Thyroid gland (tissue), 4 donors: ENCODE measurements at regions not wholly inside any gene's neighbourhood (a gene's known extent, or its start where the extent isn't known, plus 50 kb on each side); places are given as distances from the start of the nearest gene placed in this dataset.

Source experiments
- POLR2A ChIP-seq, 2 donors: fragments of 450-650 bp; IDR thresholded peaks; one replicate each; pipeline ENCODE4 v1.6.1; 2017; ENCODE audit warnings: antibody characterized with exemption in 2 of 2, mild to moderate bottlenecking in 2 of 2, moderate library complexity in 1 of 2
- TF ChIP-seq, protein P1 (sequence below), 6 experiments: fragments of 200-600 bp in 3 of 6; fragments of 450-650 bp in 3 of 6; sonication (generic) in 3 of 6; IDR thresholded peaks; one replicate each; pipeline ENCODE4 v1.5.1; 2016 to 2019; ENCODE audit warnings: antibody characterized with exemption in 6 of 6, mild to moderate bottlenecking in 2 of 6, inconsistent platforms in 1 of 6, moderate library complexity in 1 of 6

GRCh38 chr22:49349181-49349835 lies 478.4 kb downstream of the BRD1 start:
- TF ChIP-seq, protein P1, sequence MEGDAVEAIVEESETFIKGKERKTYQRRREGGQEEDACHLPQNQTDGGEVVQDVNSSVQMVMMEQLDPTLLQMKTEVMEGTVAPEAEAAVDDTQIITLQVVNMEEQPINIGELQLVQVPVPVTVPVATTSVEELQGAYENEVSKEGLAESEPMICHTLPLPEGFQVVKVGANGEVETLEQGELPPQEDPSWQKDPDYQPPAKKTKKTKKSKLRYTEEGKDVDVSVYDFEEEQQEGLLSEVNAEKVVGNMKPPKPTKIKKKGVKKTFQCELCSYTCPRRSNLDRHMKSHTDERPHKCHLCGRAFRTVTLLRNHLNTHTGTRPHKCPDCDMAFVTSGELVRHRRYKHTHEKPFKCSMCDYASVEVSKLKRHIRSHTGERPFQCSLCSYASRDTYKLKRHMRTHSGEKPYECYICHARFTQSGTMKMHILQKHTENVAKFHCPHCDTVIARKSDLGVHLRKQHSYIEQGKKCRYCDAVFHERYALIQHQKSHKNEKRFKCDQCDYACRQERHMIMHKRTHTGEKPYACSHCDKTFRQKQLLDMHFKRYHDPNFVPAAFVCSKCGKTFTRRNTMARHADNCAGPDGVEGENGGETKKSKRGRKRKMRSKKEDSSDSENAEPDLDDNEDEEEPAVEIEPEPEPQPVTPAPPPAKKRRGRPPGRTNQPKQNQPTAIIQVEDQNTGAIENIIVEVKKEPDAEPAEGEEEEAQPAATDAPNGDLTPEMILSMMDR (IDR thresholded peaks at IDR 0.05), result no peak
- TF ChIP-seq POLR2A (IDR thresholded peaks at IDR 0.05), result no peak
